Naive thymus-derived CD4-positive, alpha-beta T cell (primary cell): ENCODE measurements at regions not wholly inside any gene's neighbourhood (a gene's known extent, or its start where the extent isn't known, plus 50 kb on each side); places are given as distances from the start of the nearest gene placed in this dataset.

Experiments used
- ATAC-seq: fragments of 150-1000 bp; cut with Tn5 transposase; 2 replicates; pipeline ENCODE4 v1.10.0; 2021; ENCODE audit warnings: mild to moderate bottlenecking, moderate library complexity
- CTCF ChIA-PET: fragments of 350-600 bp; sonication (Branson Sonifier 250); formaldehyde crosslinking; loops from one replicate; lab custom pipeline; 2021; ENCODE audit warnings: antibody characterized with exemption; lab: Charles Lee
- POLR2A ChIA-PET: fragments of 350-600 bp; sonication (Branson Sonifier 250); formaldehyde crosslinking; loops from one replicate; lab custom pipeline; 2021; ENCODE audit warnings: antibody characterized with exemption, inconsistent platforms; lab: Charles Lee
- DNase-seq, 9 donors: peaks; one replicate each; pipeline versions ENCODE4 v3.0.0 to v3.0.0-alpha.2; 2020 to 2022; ENCODE audit warnings: mixed read lengths in 1 of 9
- H3K27ac ChIP-seq: one replicate; pipeline ENCODE4 v1.7.0; 2013; ENCODE audit warnings: mild to moderate bottlenecking, low read depth, low read length, moderate library complexity
- H3K27me3 ChIP-seq, 2 donors: one replicate each; pipeline ENCODE4 v1.7.0; 2013; ENCODE audit warnings: low read length in 2 of 2, mild to moderate bottlenecking in 2 of 2, moderate library complexity in 2 of 2; ENCODE audit not compliant: control insufficient read depth in 2 of 2, insufficient read depth in 2 of 2
- H3K36me3 ChIP-seq, 3 experiments: 1 replicate in 2 of 3; 2 replicates in 1 of 3; pipeline ENCODE4 v1.7.0; 2013; ENCODE audit warnings: low read length in 3 of 3, mild to moderate bottlenecking in 3 of 3, moderate library complexity in 1 of 3; ENCODE audit not compliant: insufficient read depth in 3 of 3, control insufficient read depth in 2 of 3
- H3K4me1 ChIP-seq, 2 donors: one replicate each; pipeline ENCODE4 v1.7.0; 2013; ENCODE audit warnings: low read length in 2 of 2, mild to moderate bottlenecking in 2 of 2, moderate library complexity in 1 of 2; ENCODE audit not compliant: control insufficient read depth in 2 of 2, insufficient read depth in 2 of 2
- H3K4me3 ChIP-seq: 2 replicates; pipeline ENCODE4 v1.7.0; 2013; ENCODE audit warnings: mild to moderate bottlenecking, low read length
- H3K9me3 ChIP-seq, 3 experiments: 1 replicate in 2 of 3; 2 replicates in 1 of 3; pipeline ENCODE4 v1.7.0; 2013; ENCODE audit warnings: low read length in 3 of 3; ENCODE audit not compliant: control insufficient read depth in 2 of 3
- H3K27ac Mint-ChIP-seq, 9 donors: one replicate each; pipeline ENCODE4 v1.8.0; 2020 to 2022; ENCODE audit warnings: mixed read lengths in 9 of 9, mild to moderate bottlenecking in 8 of 9, moderate library complexity in 5 of 9, inconsistent platforms in 2 of 9
- H3K27me3 Mint-ChIP-seq, 5 donors: one replicate each; pipeline ENCODE4 v1.8.0; 2021 to 2022; ENCODE audit warnings: mixed read lengths in 5 of 5, mild to moderate bottlenecking in 1 of 5
- H3K36me3 Mint-ChIP-seq, 5 donors: one replicate each; pipeline ENCODE4 v1.8.0; 2020 to 2022; ENCODE audit warnings: mixed read lengths in 5 of 5, mild to moderate bottlenecking in 3 of 5, inconsistent platforms in 1 of 5
- H3K4me1 Mint-ChIP-seq, 7 donors: one replicate each; pipeline ENCODE4 v1.8.0; 2020 to 2022; ENCODE audit warnings: mixed read lengths in 7 of 7, mild to moderate bottlenecking in 3 of 7, inconsistent platforms in 1 of 7
- H3K4me3 Mint-ChIP-seq, 10 donors: one replicate each; pipeline ENCODE4 v1.8.0; 2020 to 2022; ENCODE audit warnings: mild to moderate bottlenecking in 10 of 10, mixed read lengths in 10 of 10, moderate library complexity in 6 of 10, inconsistent platforms in 2 of 10
- H3K9me3 Mint-ChIP-seq, 11 donors: one replicate each; pipeline ENCODE4 v1.8.0; 2020 to 2022; ENCODE audit warnings: mixed read lengths in 11 of 11, mild to moderate bottlenecking in 4 of 11, inconsistent platforms in 1 of 11, moderate library complexity in 1 of 11
- intact Hi-C, 2 donors: fragments of 100-400 bp; cut with micrococcal nuclease; formaldehyde crosslinking; loops; one replicate each; pipeline ENCODE4 v1.15.1; 2023

GRCh38 chr1:30060738-30061137, 662.6 kb downstream of the MATN1 start:
- Histone ChIP-seq H3K27ac (no peak overlapping the region), H3K4me3 (no peak overlapping the region), H3K36me3 (no peaks in the 10 kb centered on the region), H3K4me1 (no peaks in the 10 kb centered on the region), H3K27me3 (no peaks in the 10 kb centered on the region), H3K9me3 (no peaks in the 10 kb centered on the region)
- intact Hi-C loops: no loop called here
- no peaks in the 10 kb centered on the region for H3K4me1 Mint-ChIP-seq
- no peak overlapping the region for H3K27ac Mint-ChIP-seq
- H3K36me3 Mint-ChIP-seq: no peaks in the 10 kb centered on the region
- H3K9me3 Mint-ChIP-seq: peaks cover 0 to 1% (median 0%) of the 10 kb centered on the region in 11 donors
- no peak for ATAC-seq
- no peak overlapping the region for H3K4me3 Mint-ChIP-seq
- H3K27me3 Mint-ChIP-seq: peaks cover 0 to 10% (median 4%) of the 10 kb centered on the region in 5 donors
- no peak for DNase-seq
- POLR2A ChIA-PET: no interaction called here
- CTCF ChIA-PET: no interaction called here

- H3K9me3 Mint-ChIP-seq: peaks cover 0 to 1% (median 0%) of the 10 kb centered on the region in 11 donors
- no peaks in the 10 kb centered on the region for H3K4me1 ChIP-seq
- no peaks in the 10 kb centered on the region for H3K27me3 ChIP-seq
- ATAC-seq: no peak
- no peak overlapping the region for H3K4me3 ChIP-seq
- H3K9me3 ChIP-seq: no peaks in the 10 kb centered on the region
- POLR2A ChIA-PET: no interaction called here
- intact Hi-C loops: no loop called here
- no peak overlapping the region for H3K27ac ChIP-seq
- no peak overlapping the region for H3K27ac Mint-ChIP-seq
- CTCF ChIA-PET: no interaction called here
- H3K27me3 Mint-ChIP-seq: peaks cover 7 to 18% (median 8%) of the 10 kb centered on the region in 5 donors
- no peaks in the 10 kb centered on the region for H3K4me1 Mint-ChIP-seq
- H3K36me3 ChIP-seq: no peaks in the 10 kb centered on the region
- no peak for DNase-seq
- no peaks in the 10 kb centered on the region for H3K36me3 Mint-ChIP-seq
- no peak overlapping the region for H3K4me3 Mint-ChIP-seq
These were observed 664.4 kb downstream of the MATN1 start for GRCh38 chr1:30058970-30059369.

- ATAC-seq: no peak
- CTCF ChIA-PET: no interaction called here
- H3K9me3 Mint-ChIP-seq: no peaks in the 10 kb centered on the region
These were observed 669.3 kb downstream of the MATN1 start for GRCh38 chr1:30054126-30054525.

GRCh38 chr1:30052178-30052577, 671.2 kb downstream of the MATN1 start:
- no peak overlapping the region for H3K4me3 ChIP-seq
- H3K27ac ChIP-seq: no peak overlapping the region
- no peaks in the 10 kb centered on the region for H3K4me1 ChIP-seq
- Mint-ChIP-seq H3K27ac (no peak overlapping the region), H3K9me3 (no peaks in the 10 kb centered on the region), H3K4me3 (no peak overlapping the region), H3K4me1 (no peaks in the 10 kb centered on the region), H3K27me3 (peaks cover 12 to 42% (median 35%) of the 10 kb centered on the region in 5 donors), H3K36me3 (no peaks in the 10 kb centered on the region)
- DNase-seq (no peak), ATAC-seq (no peak)
- CTCF ChIA-PET: no interaction called here
- POLR2A ChIA-PET: no interaction called here
- intact Hi-C loops: no loop called here
- no peaks in the 10 kb centered on the region for H3K27me3 ChIP-seq
- H3K9me3 ChIP-seq: no peaks in the 10 kb centered on the region
- H3K36me3 ChIP-seq: no peaks in the 10 kb centered on the region

More at GRCh38 chr1:30054126-30054525, 669.3 kb downstream of the MATN1 start:
- no peak overlapping the region for H3K27ac Mint-ChIP-seq
- Histone ChIP-seq H3K4me1 (no peaks in the 10 kb centered on the region), H3K36me3 (no peaks in the 10 kb centered on the region), H3K27me3 (no peaks in the 10 kb centered on the region), H3K9me3 (no peaks in the 10 kb centered on the region), H3K27ac (no peak overlapping the region), H3K4me3 (no peak overlapping the region)
- POLR2A ChIA-PET: no interaction called here
- no peak overlapping the region for H3K4me3 Mint-ChIP-seq
- no peak for DNase-seq
- intact Hi-C loops: no loop called here
- H3K36me3 Mint-ChIP-seq: no peaks in the 10 kb centered on the region
- H3K4me1 Mint-ChIP-seq: no peaks in the 10 kb centered on the region
- peaks cover 14 to 40% (median 32%) of the 10 kb centered on the region in 5 donors for H3K27me3 Mint-ChIP-seq

GRCh38 chr1:30051777-30052176, 671.6 kb downstream of the MATN1 start:
- no peak for DNase-seq
- H3K4me3 ChIP-seq: no peak overlapping the region
- intact Hi-C loops: no loop called here
- Mint-ChIP-seq H3K27ac (no peak overlapping the region), H3K4me1 (no peaks in the 10 kb centered on the region), H3K9me3 (no peaks in the 10 kb centered on the region), H3K36me3 (no peaks in the 10 kb centered on the region), H3K4me3 (no peak overlapping the region), H3K27me3 (peaks cover 12 to 46% (median 34%) of the 10 kb centered on the region in 5 donors)
- no peaks in the 10 kb centered on the region for H3K36me3 ChIP-seq
- no peak overlapping the region for H3K27ac ChIP-seq
- H3K4me1 ChIP-seq: no peaks in the 10 kb centered on the region
- no peaks in the 10 kb centered on the region for H3K27me3 ChIP-seq
- no peaks in the 10 kb centered on the region for H3K9me3 ChIP-seq
- CTCF ChIA-PET: no interaction called here
- ATAC-seq: no peak
- POLR2A ChIA-PET: no interaction called here

- Histone ChIP-seq H3K36me3 (no peaks in the 10 kb centered on the region), H3K4me1 (no peaks in the 10 kb centered on the region), H3K27me3 (no peaks in the 10 kb centered on the region), H3K4me3 (no peak overlapping the region), H3K9me3 (no peaks in the 10 kb centered on the region), H3K27ac (no peak overlapping the region)
- DNase-seq (no peak), ATAC-seq (no peak)
- intact Hi-C loops: no loop called here
- Mint-ChIP-seq H3K27ac (no peak overlapping the region), H3K9me3 (no peaks in the 10 kb centered on the region), H3K27me3 (peaks cover 6 to 46% (median 23%) of the 10 kb centered on the region in 5 donors), H3K4me3 (no peak overlapping the region), H3K4me1 (no peaks in the 10 kb centered on the region), H3K36me3 (no peaks in the 10 kb centered on the region)
- POLR2A ChIA-PET: no interaction called here
- CTCF ChIA-PET: no interaction called here
These were observed 673.6 kb downstream of the MATN1 start for GRCh38 chr1:30049748-30050296.

- ATAC-seq: no peak
- CTCF ChIA-PET: no interaction called here
- no peak for DNase-seq
- no peak overlapping the region for H3K4me3 ChIP-seq
- intact Hi-C loops: no loop called here
- H3K27me3 Mint-ChIP-seq: peaks cover 6 to 48% (median 22%) of the 10 kb centered on the region in 5 donors
- POLR2A ChIA-PET: no interaction called here
- H3K4me1 Mint-ChIP-seq: peaks cover 0 to 4% (median 0%) of the 10 kb centered on the region in 7 donors
- no peaks in the 10 kb centered on the region for H3K36me3 ChIP-seq
- H3K36me3 Mint-ChIP-seq: no peaks in the 10 kb centered on the region
- H3K27ac Mint-ChIP-seq: no peak overlapping the region
- no peaks in the 10 kb centered on the region for H3K27me3 ChIP-seq
- H3K4me3 Mint-ChIP-seq: no peak overlapping the region
- peaks cover 0 to 3% (median 0%) of the 10 kb centered on the region in 11 donors for H3K9me3 Mint-ChIP-seq
- no peaks in the 10 kb centered on the region for H3K9me3 ChIP-seq
- H3K4me1 ChIP-seq: peaks cover 0 to 3% of the 10 kb centered on the region in 2 donors
- H3K27ac ChIP-seq: no peak overlapping the region
These were observed 674.5 kb downstream of the MATN1 start for GRCh38 chr1:30048905-30049304.
